MM.1S (cell line): ENCODE measurements at regions not wholly inside any gene's neighbourhood (a gene's known extent, or its start where the extent isn't known, plus 50 kb on each side); places are given as distances from the start of the nearest gene placed in this dataset.

Experiments used
- DNase-seq: peaks from one replicate; pipeline ENCODE4 v3.0.0-alpha.2; 2015
- H2AFZ ChIP-seq: fragments of 300-600 bp; sonication (generic); 2 replicates; pipeline ENCODE4 v1.6.0; 2016; ENCODE audit warnings: antibody characterized with exemption, low read length
- H3F3A ChIP-seq: fragments of 300-600 bp; sonication (generic); 2 replicates; pipeline ENCODE4 v1.6.1; 2016; ENCODE audit warnings: mild to moderate bottlenecking, antibody characterized with exemption, low read length, moderate library complexity, mixed read lengths; ENCODE audit not compliant: insufficient read depth
- H3K27ac ChIP-seq: fragments of 300-600 bp; sonication (generic); 2 replicates; pipeline ENCODE4 v1.5.1; 2016; ENCODE audit warnings: mild to moderate bottlenecking, low read length
- H3K27me3 ChIP-seq: fragments of 300-600 bp; sonication (generic); replicated peaks from 2 replicates; pipeline ENCODE4 v1.6.0; 2016; ENCODE audit warnings: low read length; ENCODE audit not compliant: insufficient read depth
- H3K36me3 ChIP-seq: fragments of 300-600 bp; sonication (generic); replicated peaks from 2 replicates; pipeline ENCODE4 v1.6.1; 2016; ENCODE audit warnings: mild to moderate bottlenecking, low read length, mixed read lengths; ENCODE audit not compliant: insufficient read depth
- H3K4me1 ChIP-seq: fragments of 300-600 bp; sonication (generic); 2 replicates; pipeline ENCODE4 v1.6.1; 2016; ENCODE audit warnings: low read length, mixed read lengths
- H3K4me2 ChIP-seq: fragments of 300-600 bp; sonication (generic); 2 replicates; pipeline ENCODE4 v1.6.0; 2016; ENCODE audit warnings: low read depth, low read length
- H3K4me3 ChIP-seq: fragments of 300-600 bp; sonication (generic); 2 replicates; pipeline ENCODE4 v1.5.1; 2016; ENCODE audit warnings: low read length, mixed read lengths
- H3K79me2 ChIP-seq: fragments of 300-600 bp; sonication (generic); 2 replicates; pipeline ENCODE4 v1.6.1; 2016; ENCODE audit warnings: mixed run types, low read length, mixed read lengths
- H3K9ac ChIP-seq: fragments of 300-600 bp; sonication (generic); 2 replicates; pipeline ENCODE4 v1.6.1; 2016; ENCODE audit warnings: low read length, mixed read lengths
- H3K9me2 ChIP-seq: fragments of 300-600 bp; sonication (generic); replicated peaks from 2 replicates; pipeline ENCODE4 v1.6.1; 2016; ENCODE audit warnings: mild to moderate bottlenecking, low read length, mixed read lengths; ENCODE audit not compliant: insufficient read depth
- H3K9me3 ChIP-seq: fragments of 300-600 bp; sonication (generic); replicated peaks from 2 replicates; pipeline ENCODE4 v1.6.1; 2016; ENCODE audit warnings: mild to moderate bottlenecking, low read length, mixed read lengths; ENCODE audit not compliant: insufficient read depth
- H4K20me1 ChIP-seq: fragments of 300-600 bp; sonication (generic); 2 replicates; pipeline ENCODE4 v1.6.1; 2016; ENCODE audit warnings: mild to moderate bottlenecking, low read length, moderate library complexity, mixed read lengths; ENCODE audit not compliant: insufficient read depth
- EZH2 ChIP-seq: fragments of 300-600 bp; sonication (generic); optimal IDR thresholded peaks from 2 replicates; pipeline ENCODE3; 2017; ENCODE audit warnings: low read depth, mild to moderate bottlenecking, antibody characterized with exemption, low read length, mixed read lengths
- EZH2phosphoT487 ChIP-seq: fragments of 300-600 bp; sonication (generic); IDR thresholded peaks from 2 replicates; pipeline ENCODE4 v1.6.1; 2018; ENCODE audit warnings: antibody characterized with exemption, low read length
- TF ChIP-seq, protein P1 (sequence below): fragments of 300-600 bp; sonication (generic); IDR thresholded peaks from 2 replicates; pipeline ENCODE4 v1.5.1; 2016; ENCODE audit warnings: antibody characterized with exemption, low read length, mixed read lengths

DNA sequence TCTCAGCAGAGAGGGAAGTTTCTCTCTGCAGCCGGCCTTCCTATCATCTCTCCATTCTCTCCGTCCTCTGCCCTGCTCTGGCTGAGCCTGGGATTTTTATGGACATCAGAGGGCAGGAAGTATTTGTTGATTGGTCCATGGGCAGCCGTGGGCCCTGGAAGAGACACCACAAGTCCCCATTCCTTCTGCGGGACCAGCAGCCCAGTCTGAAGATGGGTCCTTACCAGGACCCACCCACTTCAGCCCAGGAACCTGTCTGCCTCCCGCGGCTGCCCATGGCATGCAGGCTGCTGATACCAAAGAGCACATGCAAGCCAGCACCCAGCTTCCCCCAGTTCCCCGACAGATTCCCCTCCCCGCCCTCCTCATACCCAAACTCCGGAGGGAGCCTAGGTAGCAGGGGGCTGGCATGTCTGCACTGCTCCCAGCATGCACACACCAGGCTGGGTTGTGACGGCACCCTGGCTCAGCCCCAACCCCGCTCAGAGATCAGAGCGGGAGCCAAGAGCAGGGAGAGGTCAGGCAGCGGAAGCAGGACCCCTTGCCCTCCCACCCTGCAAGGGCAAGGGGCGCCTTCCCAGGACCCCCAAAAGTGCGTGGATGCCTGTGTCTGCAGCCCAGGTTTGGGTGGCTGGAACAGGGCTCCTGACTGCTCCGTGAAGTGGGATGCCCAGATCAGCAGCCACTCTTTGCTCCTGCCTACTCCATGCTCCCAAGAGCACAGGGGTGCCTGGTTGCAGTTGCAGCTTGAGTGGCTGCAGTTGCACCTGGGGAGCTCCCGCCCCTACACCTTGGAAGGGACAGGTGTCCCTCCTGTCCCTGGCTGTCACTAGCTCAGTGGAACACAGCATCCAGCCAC is 538.6 kb upstream of the POT1 start:
- TF ChIP-seq EZH2 (no peak), EZH2phosphoT487 (no peak)
- TF ChIP-seq, protein P1, sequence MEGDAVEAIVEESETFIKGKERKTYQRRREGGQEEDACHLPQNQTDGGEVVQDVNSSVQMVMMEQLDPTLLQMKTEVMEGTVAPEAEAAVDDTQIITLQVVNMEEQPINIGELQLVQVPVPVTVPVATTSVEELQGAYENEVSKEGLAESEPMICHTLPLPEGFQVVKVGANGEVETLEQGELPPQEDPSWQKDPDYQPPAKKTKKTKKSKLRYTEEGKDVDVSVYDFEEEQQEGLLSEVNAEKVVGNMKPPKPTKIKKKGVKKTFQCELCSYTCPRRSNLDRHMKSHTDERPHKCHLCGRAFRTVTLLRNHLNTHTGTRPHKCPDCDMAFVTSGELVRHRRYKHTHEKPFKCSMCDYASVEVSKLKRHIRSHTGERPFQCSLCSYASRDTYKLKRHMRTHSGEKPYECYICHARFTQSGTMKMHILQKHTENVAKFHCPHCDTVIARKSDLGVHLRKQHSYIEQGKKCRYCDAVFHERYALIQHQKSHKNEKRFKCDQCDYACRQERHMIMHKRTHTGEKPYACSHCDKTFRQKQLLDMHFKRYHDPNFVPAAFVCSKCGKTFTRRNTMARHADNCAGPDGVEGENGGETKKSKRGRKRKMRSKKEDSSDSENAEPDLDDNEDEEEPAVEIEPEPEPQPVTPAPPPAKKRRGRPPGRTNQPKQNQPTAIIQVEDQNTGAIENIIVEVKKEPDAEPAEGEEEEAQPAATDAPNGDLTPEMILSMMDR, result no peak
- Histone ChIP-seq H3K36me3 (no peaks in the 10 kb centered on the region), H3K4me3 (no peak overlapping the region), H3K9me3 (no peaks in the 10 kb centered on the region), H3F3A (no peaks in the 10 kb centered on the region), H4K20me1 (no peaks in the 10 kb centered on the region), H3K9ac (no peak overlapping the region), H3K79me2 (no peaks in the 10 kb centered on the region), H3K27me3 (no peaks in the 10 kb centered on the region), H2AFZ (no peak overlapping the region), H3K9me2 (no peaks in the 10 kb centered on the region), H3K27ac (no peak overlapping the region), H3K4me2 (no peak overlapping the region), H3K4me1 (peaks cover 6% of the 10 kb centered on the region; the same call in 1 of the 2 replicates)
- no peak for DNase-seq

DNA sequence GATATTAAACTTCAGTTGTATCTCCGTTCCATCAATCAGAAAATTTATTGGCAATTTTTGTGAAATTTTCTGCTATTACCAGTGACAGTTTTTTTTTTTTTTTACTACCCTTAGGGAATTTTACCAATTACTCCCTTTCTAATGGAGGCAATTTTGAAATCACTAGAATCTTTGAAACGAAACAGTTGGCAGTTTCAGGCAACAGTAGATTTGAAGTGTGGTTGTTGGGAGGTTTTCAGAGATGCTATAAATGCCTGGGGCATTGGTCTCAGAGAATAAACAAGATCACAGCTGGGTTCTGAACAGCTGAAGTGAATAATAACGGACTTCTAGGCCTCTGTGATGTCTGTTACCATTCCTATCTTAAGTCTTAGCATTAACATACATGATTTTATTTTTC is 535.9 kb upstream of the POT1 start:
- no peak overlapping the region for H2AFZ ChIP-seq
- H3K9ac ChIP-seq, result no peak overlapping the region
- no peaks in the 10 kb centered on the region for H3K79me2 ChIP-seq
- no peaks in the 10 kb centered on the region for H3K36me3 ChIP-seq
- H3K4me1 ChIP-seq, result peaks cover 6% of the 10 kb centered on the region; the same call in 1 of the 2 replicates
- H3K4me3 ChIP-seq, result no peak overlapping the region
- no peak for TF ChIP-seq EZH2
- no peak for TF ChIP-seq EZH2phosphoT487
- TF ChIP-seq, protein P1, result no peak
- peak; percentile 75 for DNase-seq
- no peaks in the 10 kb centered on the region for H3K27me3 ChIP-seq
- H3K27ac ChIP-seq, result no peak overlapping the region
- no peak overlapping the region for H3K4me2 ChIP-seq
- no peaks in the 10 kb centered on the region for H4K20me1 ChIP-seq
- no peaks in the 10 kb centered on the region for H3K9me3 ChIP-seq
- no peaks in the 10 kb centered on the region for H3F3A ChIP-seq
- H3K9me2 ChIP-seq, result no peaks in the 10 kb centered on the region

DNA sequence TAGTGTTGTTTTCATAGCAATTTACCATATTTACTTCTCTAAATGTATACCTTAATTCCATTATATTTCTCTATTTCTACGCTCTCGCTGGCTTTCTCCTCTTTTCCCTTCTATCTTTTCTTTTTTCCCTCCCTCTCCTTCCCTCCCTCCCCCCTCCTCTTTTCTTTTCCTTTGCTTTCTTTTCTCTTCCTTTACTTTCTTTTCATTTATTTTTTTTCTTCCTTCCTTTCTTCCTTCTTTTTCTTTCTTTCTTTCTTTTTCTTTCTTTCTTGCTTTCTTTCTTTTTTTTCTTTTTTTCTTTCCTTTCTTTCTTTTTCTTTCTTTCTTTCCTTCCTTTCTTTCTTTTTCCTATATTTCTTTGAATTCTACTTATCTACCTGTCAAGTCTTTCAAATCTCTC is 533.0 kb upstream of the POT1 start:
- TF ChIP-seq, protein P1, result no peak
- TF ChIP-seq EZH2 (no peak), EZH2phosphoT487 (no peak)
- no peaks in the 10 kb centered on the region for H3F3A ChIP-seq
- H3K9ac ChIP-seq, result no peak overlapping the region
- H4K20me1 ChIP-seq, result no peaks in the 10 kb centered on the region
- H2AFZ ChIP-seq, result no peak overlapping the region
- no peaks in the 10 kb centered on the region for H3K36me3 ChIP-seq
- no peaks in the 10 kb centered on the region for H3K9me2 ChIP-seq
- peaks cover 6% of the 10 kb centered on the region; the same call in 1 of the 2 replicates for H3K4me1 ChIP-seq
- DNase-seq, result no peak
- H3K9me3 ChIP-seq, result no peaks in the 10 kb centered on the region
- H3K4me3 ChIP-seq, result no peak overlapping the region
- H3K27ac ChIP-seq, result no peak overlapping the region
- H3K27me3 ChIP-seq, result no peaks in the 10 kb centered on the region
- H3K79me2 ChIP-seq, result no peaks in the 10 kb centered on the region
- H3K4me2 ChIP-seq, result no peak overlapping the region
